ENCODE measurements at regions not wholly inside any gene's neighbourhood (a gene's known extent, or its start where the extent isn't known, plus 50 kb on each side); places are given as distances from the start of the nearest gene placed in this dataset.

- no peak overlapping the region for H3K4me3 Mint-ChIP-seq
- DNase-seq (no peak), ATAC-seq (no peak)
- H3K27me3 Mint-ChIP-seq: peaks cover 0 to 8% (median 1%) of the 10 kb centered on the region in 5 donors
- peaks cover 0 to 6% (median 0%) of the 10 kb centered on the region in 3 donors for H3K36me3 Mint-ChIP-seq
- POLR2A ChIA-PET: no interaction called here
- peak overlapping the region in 1 of 10 donors; percentile 15 for H3K27ac Mint-ChIP-seq
- peaks cover 0 to 9% (median 0%) of the 10 kb centered on the region in 9 donors for H3K9me3 Mint-ChIP-seq
- H3K4me1 Mint-ChIP-seq: peaks cover 0 to 2% (median 0%) of the 10 kb centered on the region in 4 donors
Observed at GRCh38 chr2:236405357-236405756, 141.2 kb upstream of the ASB18 start.

GRCh38 chr2:236408090-236408489, 143.9 kb upstream of the ASB18 start:
- no peak for ATAC-seq

GRCh38 chr2:236408786-236409185, 144.6 kb upstream of the ASB18 start:
- DNase-seq (no peak), ATAC-seq (no peak)
- POLR2A ChIA-PET: no interaction called here
- H3K27me3 Mint-ChIP-seq: peaks cover 0 to 9% (median 3%) of the 10 kb centered on the region in 5 donors
- H3K36me3 Mint-ChIP-seq: peaks cover 0 to 6% (median 6%) of the 10 kb centered on the region in 3 donors
- no peak overlapping the region for H3K27ac Mint-ChIP-seq
- peaks cover 0 to 11% (median 3%) of the 10 kb centered on the region in 9 donors for H3K9me3 Mint-ChIP-seq
- no peak overlapping the region for H3K4me3 Mint-ChIP-seq
- peaks cover 0 to 2% (median 0%) of the 10 kb centered on the region in 4 donors for H3K4me1 Mint-ChIP-seq

More at GRCh38 chr2:236408090-236408489, 143.9 kb upstream of the ASB18 start:
- Mint-ChIP-seq H3K9me3 (peaks cover 0 to 11% (median 3%) of the 10 kb centered on the region in 9 donors), H3K4me3 (no peak overlapping the region), H3K27me3 (peaks cover 0 to 9% (median 3%) of the 10 kb centered on the region in 5 donors), H3K4me1 (peaks cover 0 to 2% (median 0%) of the 10 kb centered on the region in 4 donors), H3K27ac (no peak overlapping the region), H3K36me3 (peaks cover 0 to 6% (median 6%) of the 10 kb centered on the region in 3 donors)
- no peak for DNase-seq
- POLR2A ChIA-PET: no interaction called here

- Mint-ChIP-seq H3K27ac (no peak overlapping the region), H3K36me3 (peaks cover 0 to 14% (median 6%) of the 10 kb centered on the region in 3 donors), H3K27me3 (peaks cover 12 to 15% (median 14%) of the 10 kb centered on the region in 5 donors), H3K9me3 (peaks cover 0 to 6% (median 2%) of the 10 kb centered on the region in 9 donors), H3K4me1 (peaks cover 0 to 2% (median 0%) of the 10 kb centered on the region in 4 donors), H3K4me3 (no peak overlapping the region)
- ATAC-seq: no peak
- no peak for DNase-seq
- POLR2A ChIA-PET: no interaction called here
Observed at GRCh38 chr2:236415684-236416444, 151.7 kb upstream of the ASB18 start.

GRCh38 chr2:236417150-236417549, 152.5 kb upstream of the ACKR3 start:
- POLR2A ChIA-PET: no interaction called here
- H3K27me3 Mint-ChIP-seq: peaks cover 12 to 15% (median 14%) of the 10 kb centered on the region in 5 donors

GRCh38 chr2:236430584-236430983, 139.0 kb upstream of the ACKR3 start:
- peaks cover 0 to 7% (median 0%) of the 10 kb centered on the region in 3 donors for H3K36me3 Mint-ChIP-seq
- ATAC-seq (no peak), DNase-seq (no peak)
- POLR2A ChIA-PET: no interaction called here
- no peak overlapping the region for H3K4me3 Mint-ChIP-seq
- H3K4me1 Mint-ChIP-seq: no peaks in the 10 kb centered on the region
- H3K9me3 Mint-ChIP-seq: peaks cover 0 to 16% (median 3%) of the 10 kb centered on the region in 9 donors
- H3K27ac Mint-ChIP-seq: no peak overlapping the region
- peaks cover 5 to 24% (median 8%) of the 10 kb centered on the region in 5 donors for H3K27me3 Mint-ChIP-seq

More at GRCh38 chr2:236417150-236417549, 152.5 kb upstream of the ACKR3 start:
- H3K4me3 Mint-ChIP-seq: no peak overlapping the region
- peaks cover 0 to 14% (median 6%) of the 10 kb centered on the region in 3 donors for H3K36me3 Mint-ChIP-seq
- peaks cover 0 to 11% (median 3%) of the 10 kb centered on the region in 9 donors for H3K9me3 Mint-ChIP-seq
- peak overlapping the region in 1 of 10 donors; percentile 86 for H3K27ac Mint-ChIP-seq
- ATAC-seq (no peak), DNase-seq (no peak)
- H3K4me1 Mint-ChIP-seq: peaks cover 0 to 2% (median 0%) of the 10 kb centered on the region in 4 donors

GRCh38 chr2:236434593-236434992, 135.0 kb upstream of the ACKR3 start:
- H3K27me3 Mint-ChIP-seq: peaks cover 0 to 12% (median 3%) of the 10 kb centered on the region in 5 donors
- no peak overlapping the region for H3K27ac Mint-ChIP-seq
- POLR2A ChIA-PET: no interaction called here
- H3K4me3 Mint-ChIP-seq: no peak overlapping the region
- ATAC-seq (no peak), DNase-seq (no peak)
- peaks cover 0 to 4% (median 0%) of the 10 kb centered on the region in 3 donors for H3K36me3 Mint-ChIP-seq
- no peaks in the 10 kb centered on the region for H3K4me1 Mint-ChIP-seq
- H3K9me3 Mint-ChIP-seq: peaks cover 0 to 13% (median 0%) of the 10 kb centered on the region in 9 donors

GRCh38 chr2:236440110-236440881, 129.3 kb upstream of the ACKR3 start:
- Mint-ChIP-seq H3K9me3 (peaks cover 0 to 18% (median 0%) of the 10 kb centered on the region in 9 donors), H3K4me3 (no peak overlapping the region), H3K36me3 (peaks cover 0 to 9% (median 4%) of the 10 kb centered on the region in 3 donors), H3K4me1 (no peaks in the 10 kb centered on the region), H3K27me3 (peaks cover 0 to 7% (median 4%) of the 10 kb centered on the region in 5 donors), H3K27ac (peak overlapping the region in 1 of 10 donors; percentile 19)
- POLR2A ChIA-PET: no interaction called here
- DNase-seq (no peak), ATAC-seq (no peak)

GRCh38 chr2:236444187-236444586, 125.4 kb upstream of the ACKR3 start:
- peaks cover 0 to 13% (median 0%) of the 10 kb centered on the region in 9 donors for H3K9me3 Mint-ChIP-seq
- POLR2A ChIA-PET: no interaction called here
- H3K27me3 Mint-ChIP-seq: peaks cover 3 to 14% (median 6%) of the 10 kb centered on the region in 5 donors
- H3K4me3 Mint-ChIP-seq: no peak overlapping the region
- no peak overlapping the region for H3K27ac Mint-ChIP-seq
- ATAC-seq (no peak), DNase-seq (no peak)
- peaks cover 0 to 15% (median 9%) of the 10 kb centered on the region in 3 donors for H3K36me3 Mint-ChIP-seq
- H3K4me1 Mint-ChIP-seq: peaks cover 0 to 2% (median 0%) of the 10 kb centered on the region in 4 donors

GRCh38 chr2:236445678-236446077, 123.9 kb upstream of the ACKR3 start:
- H3K4me1 Mint-ChIP-seq: peaks cover 0 to 2% (median 0%) of the 10 kb centered on the region in 4 donors
- H3K36me3 Mint-ChIP-seq: peaks cover 0 to 9% (median 6%) of the 10 kb centered on the region in 3 donors
- no peak overlapping the region for H3K4me3 Mint-ChIP-seq
- ATAC-seq (no peak), DNase-seq (no peak)
- POLR2A ChIA-PET: no interaction called here
- H3K27me3 Mint-ChIP-seq: peaks cover 2 to 12% (median 4%) of the 10 kb centered on the region in 5 donors
- peaks cover 0 to 13% (median 0%) of the 10 kb centered on the region in 9 donors for H3K9me3 Mint-ChIP-seq
- H3K27ac Mint-ChIP-seq: no peak overlapping the region

GRCh38 chr2:236446521-236446920, 123.1 kb upstream of the ACKR3 start:
- ATAC-seq (no peak), DNase-seq (no peak)
- Mint-ChIP-seq H3K9me3 (peaks cover 0 to 13% (median 0%) of the 10 kb centered on the region in 9 donors), H3K4me1 (peaks cover 0 to 2% (median 0%) of the 10 kb centered on the region in 4 donors), H3K27me3 (peaks cover 2 to 12% (median 4%) of the 10 kb centered on the region in 5 donors), H3K27ac (no peak overlapping the region), H3K36me3 (peaks cover 0 to 9% (median 6%) of the 10 kb centered on the region in 3 donors), H3K4me3 (no peak overlapping the region)
- POLR2A ChIA-PET: no interaction called here

- Mint-ChIP-seq H3K27me3 (peaks cover 2 to 12% (median 5%) of the 10 kb centered on the region in 5 donors), H3K9me3 (peaks cover 0 to 5% (median 0%) of the 10 kb centered on the region in 9 donors), H3K4me1 (peaks cover 0 to 2% (median 0%) of the 10 kb centered on the region in 4 donors), H3K4me3 (no peak overlapping the region), H3K27ac (no peak overlapping the region), H3K36me3 (peaks cover 0 to 9% (median 6%) of the 10 kb centered on the region in 3 donors)
- no peak for DNase-seq
- POLR2A ChIA-PET: no interaction called here
- ATAC-seq: no peak
Observed at GRCh38 chr2:236449167-236449761, 120.4 kb upstream of the ACKR3 start.
